SK-N-SH treated with all-trans-retinoic acid at 6 μM for 48 hours (cell line): ENCODE measurements at regions not wholly inside any gene's neighbourhood (a gene's known extent, or its start where the extent isn't known, plus 50 kb on each side); places are given as distances from the start of the nearest gene placed in this dataset.

Experiments used
- ATAC-seq: fragments of 200-7000 bp; cut with Tn5 transposase; 3 replicates; pipeline ENCODE4 v1.9.1; 2020; ENCODE audit warnings: mild to moderate bottlenecking, moderate library complexity
- ARNTL ChIP-seq: fragments of 450-650 bp; formaldehyde crosslinking; IDR thresholded peaks from 2 replicates; pipeline ENCODE4 v1.5.0; 2020; ENCODE audit warnings: low read depth, mild to moderate bottlenecking, moderate library complexity, borderline replicate concordance
- BACH2 ChIP-seq: fragments of 250-450 bp; sonication (Bioruptor Pico); IDR thresholded peaks from 2 replicates; pipeline ENCODE4 v1.9.0; 2021; ENCODE audit warnings: mild to moderate bottlenecking, borderline replicate concordance
- CSDC2 ChIP-seq: fragments of 250-450 bp; sonication (Bioruptor Pico); IDR thresholded peaks from 2 replicates; pipeline ENCODE4 v1.5.0; 2020; ENCODE audit warnings: mild to moderate bottlenecking, moderate library complexity
- CSRNP3 ChIP-seq: fragments of 250-450 bp; sonication (Bioruptor Pico); IDR thresholded peaks from 2 replicates; pipeline ENCODE4 v1.5.1; 2021; ENCODE audit warnings: mild to moderate bottlenecking, moderate library complexity
- ESRRG ChIP-seq: fragments of 250-450 bp; sonication (Bioruptor Pico); IDR thresholded peaks from 2 replicates; pipeline ENCODE4 v1.6.1; 2021; ENCODE audit warnings: mild to moderate bottlenecking
- GLIS3 ChIP-seq: fragments of 250-450 bp; sonication (Bioruptor Pico); IDR thresholded peaks from 2 replicates; pipeline ENCODE4 v1.5.0; 2020; ENCODE audit warnings: mild to moderate bottlenecking, moderate library complexity
- ISL1 ChIP-seq: fragments of 250-450 bp; sonication (Bioruptor Pico); IDR thresholded peaks from 2 replicates; pipeline ENCODE4 v2.1.2; 2022; ENCODE audit warnings: mild to moderate bottlenecking, moderate library complexity
- OSR1 ChIP-seq: fragments of 250-450 bp; sonication (Bioruptor Pico); IDR thresholded peaks from 2 replicates; pipeline ENCODE4 v1.8.0; 2022; ENCODE audit warnings: moderate library complexity, mild to moderate bottlenecking, inconsistent platforms
- POU6F1 ChIP-seq: fragments of 250-450 bp; sonication (Bioruptor Pico); IDR thresholded peaks from 2 replicates; pipeline ENCODE4 v1.8.0; 2021; ENCODE audit warnings: low read depth, mild to moderate bottlenecking, moderate library complexity, borderline replicate concordance
- PPARA ChIP-seq: fragments of 250-450 bp; sonication (Bioruptor Pico); IDR thresholded peaks from 2 replicates; pipeline ENCODE4 v1.5.0; 2020; ENCODE audit warnings: mild to moderate bottlenecking, borderline replicate concordance
- RARB ChIP-seq: fragments of 250-450 bp; sonication (Bioruptor Pico); IDR thresholded peaks from 2 replicates; pipeline ENCODE4 v1.8.0; 2021; ENCODE audit warnings: mild to moderate bottlenecking, moderate library complexity
- SNAI2 ChIP-seq: fragments of 250-450 bp; sonication (Bioruptor Pico); IDR thresholded peaks from 2 replicates; pipeline ENCODE4 v1.5.0; 2020; ENCODE audit warnings: mild to moderate bottlenecking, moderate library complexity
- TCF4 ChIP-seq: fragments of 250-450 bp; sonication (Bioruptor Pico); IDR thresholded peaks from 2 replicates; pipeline ENCODE4 v1.8.0; 2021; ENCODE audit warnings: mild to moderate bottlenecking, moderate library complexity, borderline replicate concordance
- TOX ChIP-seq: fragments of 250-450 bp; sonication (Bioruptor Pico); IDR thresholded peaks from 2 replicates; pipeline ENCODE4 v1.8.0; 2021; ENCODE audit warnings: mild to moderate bottlenecking, moderate library complexity, borderline replicate concordance
- ZC3H10 ChIP-seq: fragments of 250-450 bp; sonication (Bioruptor Pico); IDR thresholded peaks from 2 replicates; pipeline ENCODE4 v1.5.1; 2021; ENCODE audit warnings: mild to moderate bottlenecking, moderate library complexity
- ZFP3 ChIP-seq: fragments of 250-450 bp; sonication (Bioruptor Pico); IDR thresholded peaks from 2 replicates; pipeline ENCODE4 v1.5.0; 2020; ENCODE audit warnings: mild to moderate bottlenecking, moderate library complexity
- ZFP30 ChIP-seq: fragments of 450-650 bp; formaldehyde crosslinking; IDR thresholded peaks from 2 replicates; pipeline ENCODE4 v1.5.0; 2022; ENCODE audit warnings: mild to moderate bottlenecking, moderate library complexity
- ZNF565 ChIP-seq: fragments of 450-650 bp; formaldehyde crosslinking; conservative IDR thresholded peaks from 2 replicates; pipeline ENCODE4 v1.5.0; 2020; ENCODE audit warnings: low read depth, mild to moderate bottlenecking, moderate library complexity
- ZNF70 ChIP-seq: fragments of 450-650 bp; formaldehyde crosslinking; IDR thresholded peaks from 2 replicates; pipeline ENCODE4 v1.5.0; 2020; ENCODE audit warnings: mild to moderate bottlenecking, moderate library complexity
- ZNF8 ChIP-seq: fragments of 450-650 bp; formaldehyde crosslinking; IDR thresholded peaks from 2 replicates; pipeline ENCODE4 v1.5.0; 2020; ENCODE audit warnings: mild to moderate bottlenecking, moderate library complexity
- TF ChIP-seq, protein P1 (sequence below): fragments of 250-450 bp; sonication (Bioruptor Pico); IDR thresholded peaks from 2 replicates; pipeline ENCODE4 v1.5.1; 2020; ENCODE audit warnings: low read depth, mild to moderate bottlenecking, moderate library complexity
- TF ChIP-seq, protein P2 (sequence below): fragments of 250-450 bp; sonication (Bioruptor Pico); IDR thresholded peaks from 2 replicates; pipeline ENCODE4 v1.8.0; 2020; ENCODE audit warnings: mild to moderate bottlenecking, moderate library complexity, borderline replicate concordance

GRCh38 chr16:64240586-64240985, 881.3 kb downstream of the CDH11 start:
- ATAC-seq, result no peak
- no peak for TF ChIP-seq ZNF8 (CRISPR knock-in tag)
- no peak for TF ChIP-seq PPARA (CRISPR knock-in tag)
- TF ChIP-seq TOX (CRISPR knock-in tag), result no peak
- no peak for TF ChIP-seq ZFP3 (CRISPR knock-in tag)
- TF ChIP-seq ISL1 (CRISPR knock-in tag), result no peak
- TF ChIP-seq OSR1 (CRISPR knock-in tag), result no peak
- TF ChIP-seq, protein P1, sequence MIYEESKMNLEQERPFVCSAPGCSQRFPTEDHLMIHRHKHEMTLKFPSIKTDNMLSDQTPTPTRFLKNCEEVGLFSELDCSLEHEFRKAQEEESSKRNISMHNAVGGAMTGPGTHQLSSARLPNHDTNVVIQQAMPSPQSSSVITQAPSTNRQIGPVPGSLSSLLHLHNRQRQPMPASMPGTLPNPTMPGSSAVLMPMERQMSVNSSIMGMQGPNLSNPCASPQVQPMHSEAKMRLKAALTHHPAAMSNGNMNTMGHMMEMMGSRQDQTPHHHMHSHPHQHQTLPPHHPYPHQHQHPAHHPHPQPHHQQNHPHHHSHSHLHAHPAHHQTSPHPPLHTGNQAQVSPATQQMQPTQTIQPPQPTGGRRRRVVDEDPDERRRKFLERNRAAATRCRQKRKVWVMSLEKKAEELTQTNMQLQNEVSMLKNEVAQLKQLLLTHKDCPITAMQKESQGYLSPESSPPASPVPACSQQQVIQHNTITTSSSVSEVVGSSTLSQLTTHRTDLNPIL (CRISPR knock-in tag), result no peak
- no peak for TF ChIP-seq SNAI2
- TF ChIP-seq ZNF565, result no peak
- no peak for TF ChIP-seq CSDC2 (CRISPR knock-in tag)
- TF ChIP-seq RARB (CRISPR knock-in tag), result no peak
- no peak for TF ChIP-seq ESRRG (CRISPR knock-in tag)
- no peak for TF ChIP-seq GLIS3 (CRISPR knock-in tag)
- no peak for TF ChIP-seq ZNF70
- TF ChIP-seq, protein P2, sequence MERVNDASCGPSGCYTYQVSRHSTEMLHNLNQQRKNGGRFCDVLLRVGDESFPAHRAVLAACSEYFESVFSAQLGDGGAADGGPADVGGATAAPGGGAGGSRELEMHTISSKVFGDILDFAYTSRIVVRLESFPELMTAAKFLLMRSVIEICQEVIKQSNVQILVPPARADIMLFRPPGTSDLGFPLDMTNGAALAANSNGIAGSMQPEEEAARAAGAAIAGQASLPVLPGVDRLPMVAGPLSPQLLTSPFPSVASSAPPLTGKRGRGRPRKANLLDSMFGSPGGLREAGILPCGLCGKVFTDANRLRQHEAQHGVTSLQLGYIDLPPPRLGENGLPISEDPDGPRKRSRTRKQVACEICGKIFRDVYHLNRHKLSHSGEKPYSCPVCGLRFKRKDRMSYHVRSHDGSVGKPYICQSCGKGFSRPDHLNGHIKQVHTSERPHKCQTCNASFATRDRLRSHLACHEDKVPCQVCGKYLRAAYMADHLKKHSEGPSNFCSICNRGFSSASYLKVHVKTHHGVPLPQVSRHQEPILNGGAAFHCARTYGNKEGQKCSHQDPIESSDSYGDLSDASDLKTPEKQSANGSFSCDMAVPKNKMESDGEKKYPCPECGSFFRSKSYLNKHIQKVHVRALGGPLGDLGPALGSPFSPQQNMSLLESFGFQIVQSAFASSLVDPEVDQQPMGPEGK (CRISPR knock-in tag), result no peak
- TF ChIP-seq ZFP30 (CRISPR knock-in tag), result no peak
- TF ChIP-seq BACH2 (CRISPR knock-in tag), result no peak
- no peak for TF ChIP-seq POU6F1 (CRISPR knock-in tag)

DNA sequence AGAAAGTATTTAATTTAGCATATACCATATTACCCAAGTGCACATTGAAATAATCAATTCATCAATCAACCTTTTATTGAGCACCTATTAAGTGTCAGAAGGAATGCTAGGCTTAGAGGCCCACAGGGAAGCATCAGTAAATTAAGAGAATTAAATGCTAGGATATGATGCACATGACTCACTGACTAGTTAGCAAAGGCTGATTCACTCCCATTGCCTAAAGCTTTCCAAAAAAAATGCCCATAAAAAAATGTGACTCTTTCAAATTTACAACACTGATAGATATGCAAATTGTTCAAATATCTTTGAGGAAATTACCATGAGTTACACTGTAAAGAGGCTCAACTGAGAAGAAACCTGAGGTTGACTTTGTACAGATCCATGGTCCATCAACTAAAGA, 883.3 kb downstream of the CDH11 start:
- ATAC-seq, result no peak
- TF ChIP-seq ARNTL (CRISPR knock-in tag) (no peak), ZNF8 (CRISPR knock-in tag) (no peak), CSDC2 (CRISPR knock-in tag) (no peak), ZFP30 (CRISPR knock-in tag) (no peak), ZNF565 (no peak), SNAI2 (no peak), POU6F1 (CRISPR knock-in tag) (no peak), GLIS3 (CRISPR knock-in tag) (no peak), CSRNP3 (CRISPR knock-in tag) (no peak), ZFP3 (CRISPR knock-in tag) (no peak), ZC3H10 (CRISPR knock-in tag) (no peak)
- TF ChIP-seq, protein P2 (CRISPR knock-in tag), result no peak

DNA sequence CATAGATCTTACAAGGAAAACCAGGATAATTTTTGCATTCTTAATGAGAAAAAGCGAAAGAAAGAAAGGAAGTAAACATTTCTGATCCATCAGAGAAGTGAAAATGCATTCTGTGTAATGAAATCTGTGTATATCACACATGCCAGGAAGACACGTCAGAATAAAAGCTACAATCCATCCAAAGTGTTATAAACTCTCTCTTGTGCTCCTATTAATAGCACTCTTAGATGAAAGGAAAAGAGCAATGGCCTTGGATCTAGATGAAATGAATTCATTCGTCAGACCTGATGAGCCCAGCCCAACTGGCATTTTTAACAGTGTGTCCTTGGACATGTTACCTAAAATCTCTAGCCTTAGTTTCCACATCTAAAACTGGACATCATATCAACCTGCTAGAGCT, 885.5 kb downstream of the CDH11 start:
- ATAC-seq, result no peak
- TF ChIP-seq ZC3H10 (CRISPR knock-in tag), result no peak
- no peak for TF ChIP-seq CSRNP3 (CRISPR knock-in tag)
- no peak for TF ChIP-seq TCF4 (CRISPR knock-in tag)
- TF ChIP-seq TOX (CRISPR knock-in tag), result no peak
- TF ChIP-seq GLIS3 (CRISPR knock-in tag), result no peak
- no peak for TF ChIP-seq ARNTL (CRISPR knock-in tag)
- TF ChIP-seq, protein P1 (CRISPR knock-in tag), result no peak
- TF ChIP-seq ISL1 (CRISPR knock-in tag), result no peak
- no peak for TF ChIP-seq BACH2 (CRISPR knock-in tag)
- TF ChIP-seq ZFP30 (CRISPR knock-in tag), result no peak
- no peak for TF ChIP-seq PPARA (CRISPR knock-in tag)
- no peak for TF ChIP-seq ZNF70
